CD4-positive, CD25-positive, alpha-beta regulatory T cell (primary cell): ENCODE measurements at regions not wholly inside any gene's neighbourhood (a gene's known extent, or its start where the extent isn't known, plus 50 kb on each side); places are given as distances from the start of the nearest gene placed in this dataset.

Experiments
- ATAC-seq, 2 donors: fragments of 150-1000 bp; cut with Tn5 transposase; one replicate each; pipeline ENCODE4 v1.10.0; 2021; ENCODE audit warnings: low read depth in 2 of 2, moderate number of reproducible peaks in 2 of 2, moderate library complexity in 1 of 2
- DNase-seq, 3 donors: peaks; one replicate each; pipeline versions ENCODE4 v3.0.0 to v3.0.0-alpha.2; 2012 to 2022; ENCODE audit warnings: mixed read lengths in 1 of 3
- H3K27ac ChIP-seq: one replicate; pipeline ENCODE4 v1.7.0; 2013; ENCODE audit warnings: mild to moderate bottlenecking, low read length; ENCODE audit not compliant: insufficient read depth, poor library complexity, severe bottlenecking
- H3K27me3 ChIP-seq: one replicate; pipeline ENCODE4 v1.7.0; 2013; ENCODE audit warnings: low read length; ENCODE audit not compliant: control insufficient read depth, insufficient read depth
- H3K36me3 ChIP-seq: one replicate; pipeline ENCODE4 v1.7.0; 2013; ENCODE audit warnings: mild to moderate bottlenecking, low read length, moderate library complexity; ENCODE audit not compliant: control insufficient read depth, insufficient read depth
- H3K4me1 ChIP-seq: 2 replicates; pipeline ENCODE4 v1.7.0; 2013; ENCODE audit warnings: mild to moderate bottlenecking, low read length; ENCODE audit not compliant: insufficient read depth, control insufficient read depth, poor library complexity, severe bottlenecking
- H3K4me3 ChIP-seq: one replicate; pipeline ENCODE4 v1.7.0; 2013; ENCODE audit warnings: low read depth, mild to moderate bottlenecking, low read length, moderate library complexity
- H3K9me3 ChIP-seq, 2 experiments: 1 replicate in 1 of 2; 2 replicates in 1 of 2; pipeline ENCODE4 v1.7.0; 2013; ENCODE audit warnings: low read length in 2 of 2, mild to moderate bottlenecking in 1 of 2, moderate library complexity in 1 of 2; ENCODE audit not compliant: control insufficient read depth in 2 of 2
- H3K27ac Mint-ChIP-seq, 3 donors: one replicate each; pipeline ENCODE4 v1.8.0; 2020 to 2022; ENCODE audit warnings: mild to moderate bottlenecking in 3 of 3, mixed read lengths in 3 of 3, moderate library complexity in 2 of 3
- H3K27me3 Mint-ChIP-seq: one replicate; pipeline ENCODE4 v1.8.0; 2022; ENCODE audit warnings: mild to moderate bottlenecking, mixed read lengths
- H3K36me3 Mint-ChIP-seq: one replicate; pipeline ENCODE4 v1.8.0; 2020; ENCODE audit warnings: mixed read lengths
- H3K4me1 Mint-ChIP-seq, 4 donors: one replicate each; pipeline ENCODE4 v1.8.0; 2020 to 2022; ENCODE audit warnings: mixed read lengths in 4 of 4, mild to moderate bottlenecking in 1 of 4
- H3K4me3 Mint-ChIP-seq, 4 donors: one replicate each; pipeline ENCODE4 v1.8.0; 2020 to 2022; ENCODE audit warnings: mild to moderate bottlenecking in 4 of 4, mixed read lengths in 4 of 4, moderate library complexity in 3 of 4
- H3K9me3 Mint-ChIP-seq, 7 donors: one replicate each; pipeline ENCODE4 v1.8.0; 2020 to 2022; ENCODE audit warnings: mixed read lengths in 7 of 7, mild to moderate bottlenecking in 3 of 7, moderate library complexity in 2 of 7

DNA sequence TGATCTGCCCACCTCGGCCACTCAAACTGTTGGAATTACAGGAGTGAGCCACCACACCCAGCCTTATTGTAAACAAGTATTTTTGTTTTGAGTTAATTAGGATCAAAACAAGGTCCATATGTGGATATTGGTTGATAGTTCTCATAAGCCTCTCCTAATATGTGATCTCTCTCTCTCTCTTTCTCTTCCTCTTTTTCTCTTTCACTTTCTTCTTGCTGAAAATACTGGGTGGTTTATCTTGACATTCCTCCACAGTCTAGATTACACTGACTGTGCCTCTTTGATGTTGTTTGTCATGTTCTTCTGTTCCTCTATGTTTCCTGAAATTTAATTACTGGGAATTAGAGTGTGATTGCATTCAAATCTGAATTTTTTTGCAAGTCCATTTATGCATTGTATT, 547.5 kb upstream of the NRXN1 start:
- no peaks in the 10 kb centered on the region for H3K4me1 Mint-ChIP-seq
- Histone ChIP-seq H3K36me3 (no peaks in the 10 kb centered on the region), H3K27me3 (no peaks in the 10 kb centered on the region), H3K4me3 (no peak overlapping the region), H3K9me3 (no peaks in the 10 kb centered on the region), H3K27ac (no peak overlapping the region), H3K4me1 (no peaks in the 10 kb centered on the region)
- H3K36me3 Mint-ChIP-seq = no peaks in the 10 kb centered on the region
- no peak overlapping the region for H3K27ac Mint-ChIP-seq
- H3K4me3 Mint-ChIP-seq = no peak overlapping the region
- ATAC-seq (no peak), DNase-seq (no peak)
- H3K27me3 Mint-ChIP-seq = no peaks in the 10 kb centered on the region
- peaks cover 0 to 13% (median 8%) of the 10 kb centered on the region in 7 donors for H3K9me3 Mint-ChIP-seq

DNA sequence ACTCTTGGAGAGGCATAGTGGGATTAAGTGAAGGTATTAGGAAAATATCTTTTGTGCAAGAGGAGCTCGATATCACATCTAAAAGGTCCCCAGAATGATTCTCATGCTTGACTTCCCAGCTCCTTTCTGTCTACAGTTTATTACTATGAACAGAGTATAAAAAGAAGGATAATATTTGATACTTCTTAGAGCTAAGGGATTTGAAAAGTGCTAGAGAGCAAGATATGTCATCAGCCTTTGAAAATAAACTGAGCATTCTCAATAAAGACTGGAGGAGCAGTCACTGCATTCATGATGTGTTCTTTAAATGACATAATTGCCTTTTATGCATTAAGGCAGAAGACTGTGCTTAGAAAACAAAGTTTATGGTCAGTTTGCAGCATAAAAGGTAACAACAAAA, 543.2 kb upstream of the NRXN1 start:
- H3K4me1 Mint-ChIP-seq = no peaks in the 10 kb centered on the region
- Histone ChIP-seq H3K4me1 (no peaks in the 10 kb centered on the region), H3K36me3 (no peaks in the 10 kb centered on the region), H3K9me3 (no peaks in the 10 kb centered on the region), H3K27ac (no peak overlapping the region), H3K4me3 (no peak overlapping the region), H3K27me3 (no peaks in the 10 kb centered on the region)
- no peak overlapping the region for H3K27ac Mint-ChIP-seq
- ATAC-seq (no peak), DNase-seq (no peak)
- no peaks in the 10 kb centered on the region for H3K27me3 Mint-ChIP-seq
- no peak overlapping the region for H3K4me3 Mint-ChIP-seq
- H3K36me3 Mint-ChIP-seq = no peaks in the 10 kb centered on the region
- peaks cover 0 to 19% (median 9%) of the 10 kb centered on the region in 7 donors for H3K9me3 Mint-ChIP-seq

DNA sequence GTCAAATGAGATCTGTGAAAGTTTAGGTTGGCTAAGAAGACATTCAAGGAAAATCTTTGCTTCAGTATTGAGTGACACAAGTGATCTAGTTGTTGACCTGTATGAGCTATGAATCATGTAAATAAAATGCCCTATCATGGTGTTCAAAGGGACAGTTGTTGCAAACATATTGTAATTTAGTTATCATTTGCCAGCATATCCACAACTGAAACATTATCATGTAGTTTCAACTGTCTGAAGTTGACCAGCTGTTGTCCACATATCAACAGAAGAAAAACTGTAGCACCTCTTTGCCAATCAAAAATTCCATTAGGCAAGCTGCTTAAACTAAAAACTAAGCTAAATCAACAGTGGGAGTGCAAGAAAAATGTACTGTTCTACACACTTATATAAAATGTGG, 527.1 kb upstream of the NRXN1 start:
- H3K9me3 Mint-ChIP-seq = peaks cover 0 to 10% (median 4%) of the 10 kb centered on the region in 7 donors

DNA sequence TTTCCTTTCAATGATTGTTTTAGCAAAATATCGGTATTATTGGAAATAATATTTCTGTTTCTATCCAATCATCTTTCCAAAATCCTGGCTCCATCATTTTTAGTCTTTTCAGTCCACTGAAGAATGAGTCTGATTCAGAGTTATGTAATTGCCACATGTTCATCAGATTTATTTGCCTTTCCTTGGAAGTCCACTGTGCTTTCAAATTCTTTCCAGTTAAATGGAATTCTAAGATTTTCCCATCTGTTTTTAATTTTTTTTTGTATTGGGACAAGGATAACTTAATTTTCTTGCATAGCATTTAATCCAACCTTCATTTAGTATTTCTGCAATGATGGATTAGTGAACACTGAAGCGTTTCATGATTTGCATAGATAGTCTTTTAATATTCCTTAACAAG, 521.5 kb upstream of the NRXN1 start:
- Mint-ChIP-seq H3K9me3 (peaks cover 0 to 8% (median 5%) of the 10 kb centered on the region in 7 donors), H3K27me3 (no peaks in the 10 kb centered on the region), H3K4me1 (no peaks in the 10 kb centered on the region), H3K27ac (no peak overlapping the region), H3K4me3 (no peak overlapping the region), H3K36me3 (no peaks in the 10 kb centered on the region)
- Histone ChIP-seq H3K27ac (no peak overlapping the region), H3K4me3 (no peak overlapping the region), H3K4me1 (no peaks in the 10 kb centered on the region), H3K9me3 (no peaks in the 10 kb centered on the region), H3K36me3 (no peaks in the 10 kb centered on the region), H3K27me3 (no peaks in the 10 kb centered on the region)
- DNase-seq = no peak
- no peak for ATAC-seq

More for the DNA sequence above, 527.1 kb upstream of the NRXN1 start:
- no peaks in the 10 kb centered on the region for H3K36me3 ChIP-seq
- H3K4me3 ChIP-seq = no peak overlapping the region
- H3K27me3 ChIP-seq = no peaks in the 10 kb centered on the region
- H3K4me1 ChIP-seq = no peaks in the 10 kb centered on the region
- H3K27ac Mint-ChIP-seq = no peak overlapping the region
- H3K4me3 Mint-ChIP-seq = no peak overlapping the region
- peaks cover 2 to 7% of the 10 kb centered on the region in 2 experiments for H3K9me3 ChIP-seq
- H3K27me3 Mint-ChIP-seq = no peaks in the 10 kb centered on the region
- no peaks in the 10 kb centered on the region for H3K4me1 Mint-ChIP-seq
- ATAC-seq = no peak
- no peak for DNase-seq
- H3K36me3 Mint-ChIP-seq = no peaks in the 10 kb centered on the region
- no peak overlapping the region for H3K27ac ChIP-seq

DNA sequence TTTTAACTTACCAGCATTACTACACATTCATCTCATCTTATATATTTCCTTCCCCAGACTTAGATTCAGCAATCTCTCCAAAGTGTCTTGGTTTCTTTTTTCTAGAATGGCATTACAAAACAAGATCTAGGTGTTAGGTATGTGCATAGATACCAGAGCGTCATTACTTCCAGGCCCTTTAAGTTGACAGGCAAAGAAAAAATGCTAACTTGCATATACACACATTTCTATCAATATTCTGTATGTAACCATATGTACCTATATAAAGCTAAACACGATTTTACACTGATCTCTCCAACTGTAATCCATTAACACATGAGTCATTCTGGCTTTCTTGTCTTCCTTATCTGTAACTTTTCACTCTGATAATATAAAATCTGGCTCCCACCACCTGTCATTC, 503.8 kb upstream of the NRXN1 start:
- H3K36me3 Mint-ChIP-seq = no peaks in the 10 kb centered on the region
- H3K27me3 ChIP-seq = no peaks in the 10 kb centered on the region
- ATAC-seq (no peak), DNase-seq (no peak)
- H3K4me3 ChIP-seq = no peak overlapping the region
- H3K9me3 Mint-ChIP-seq = peaks cover 3 to 21% (median 8%) of the 10 kb centered on the region in 7 donors
- H3K36me3 ChIP-seq = no peaks in the 10 kb centered on the region
- no peak overlapping the region for H3K4me3 Mint-ChIP-seq
- H3K4me1 ChIP-seq = no peaks in the 10 kb centered on the region
- H3K4me1 Mint-ChIP-seq = no peaks in the 10 kb centered on the region
- no peak overlapping the region for H3K27ac ChIP-seq
- H3K27ac Mint-ChIP-seq = no peak overlapping the region
- H3K9me3 ChIP-seq = peaks cover 5% of the 10 kb centered on the region in 2 experiments
- no peaks in the 10 kb centered on the region for H3K27me3 Mint-ChIP-seq

DNA sequence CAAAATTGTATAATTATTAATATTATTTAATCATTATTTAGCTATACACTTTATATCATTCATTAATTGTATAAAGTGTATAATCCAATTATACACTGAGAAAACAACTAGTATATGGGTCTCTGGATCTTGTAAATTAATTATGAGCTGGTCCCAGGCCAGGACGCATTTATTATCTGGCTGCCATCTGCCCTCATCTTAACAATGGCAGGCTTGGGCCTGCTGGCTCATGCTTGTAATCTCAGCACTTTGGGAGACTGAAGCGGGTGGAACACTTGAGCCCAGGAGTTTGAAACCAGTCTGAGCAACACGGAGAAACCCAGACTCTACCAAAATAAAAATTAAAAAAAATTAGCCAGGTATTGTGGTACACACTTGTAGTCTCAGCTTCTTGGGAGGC, 502.2 kb upstream of the NRXN1 start:
- Histone ChIP-seq H3K4me3 (no peak overlapping the region), H3K27me3 (no peaks in the 10 kb centered on the region), H3K27ac (no peak overlapping the region), H3K4me1 (no peaks in the 10 kb centered on the region), H3K9me3 (peaks cover 5% of the 10 kb centered on the region in 2 experiments), H3K36me3 (no peaks in the 10 kb centered on the region)
- Mint-ChIP-seq H3K27me3 (no peaks in the 10 kb centered on the region), H3K27ac (no peak overlapping the region), H3K4me1 (no peaks in the 10 kb centered on the region), H3K4me3 (no peak overlapping the region), H3K36me3 (no peaks in the 10 kb centered on the region), H3K9me3 (peaks cover 0 to 17% (median 6%) of the 10 kb centered on the region in 7 donors)
- no peak for ATAC-seq
- no peak for DNase-seq

DNA sequence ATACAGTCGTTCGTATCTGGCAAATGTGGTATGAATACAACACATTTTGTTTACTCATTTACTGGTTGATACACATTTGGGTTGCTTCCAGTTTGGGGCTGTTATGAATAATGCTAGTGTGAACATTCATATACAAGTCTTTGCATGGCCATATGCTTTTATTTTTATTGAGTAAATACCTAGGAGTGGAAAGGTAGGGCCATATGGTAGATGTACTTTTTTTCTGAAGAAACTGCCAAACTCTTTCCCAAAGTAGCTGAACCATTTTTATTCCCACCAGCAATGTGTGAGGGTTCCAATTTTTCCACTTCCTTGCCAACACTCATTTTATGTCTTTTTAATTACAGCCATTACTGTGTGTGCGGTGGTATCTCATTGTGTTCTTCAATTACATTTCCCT, 496.2 kb upstream of the NRXN1 start:
- no peak for DNase-seq
- no peak for ATAC-seq
- Mint-ChIP-seq H3K4me3 (no peak overlapping the region), H3K27me3 (no peaks in the 10 kb centered on the region), H3K9me3 (peaks cover 2 to 16% (median 11%) of the 10 kb centered on the region in 7 donors), H3K4me1 (no peaks in the 10 kb centered on the region), H3K27ac (no peak overlapping the region), H3K36me3 (no peaks in the 10 kb centered on the region)
- H3K36me3 ChIP-seq = no peaks in the 10 kb centered on the region
- H3K27ac ChIP-seq = no peak overlapping the region
- H3K4me1 ChIP-seq = no peaks in the 10 kb centered on the region
- H3K9me3 ChIP-seq = peaks cover 0 to 5% of the 10 kb centered on the region in 2 experiments
- H3K27me3 ChIP-seq = no peaks in the 10 kb centered on the region
- H3K4me3 ChIP-seq = no peak overlapping the region

DNA sequence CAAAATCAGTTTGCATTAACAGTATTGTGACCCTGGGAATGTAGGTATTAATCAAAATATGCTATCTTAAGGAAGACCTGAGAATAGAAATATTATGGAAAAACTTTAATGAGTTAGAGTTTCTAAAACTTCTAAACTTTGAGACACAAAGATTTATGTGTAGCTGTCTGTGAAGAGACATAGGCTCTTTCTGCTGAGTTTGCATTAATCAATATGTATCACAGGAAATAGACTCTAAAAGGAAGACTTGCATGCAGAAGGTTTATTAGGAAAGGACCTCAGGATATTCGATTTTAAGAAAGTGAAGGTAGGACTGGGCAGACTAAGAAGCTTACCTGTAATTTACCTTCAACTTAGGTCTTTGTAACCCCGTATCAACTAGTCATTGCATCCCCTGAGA, 494.8 kb upstream of the NRXN1 start:
- Mint-ChIP-seq H3K4me3 (no peak overlapping the region), H3K4me1 (no peaks in the 10 kb centered on the region), H3K27me3 (no peaks in the 10 kb centered on the region), H3K36me3 (no peaks in the 10 kb centered on the region), H3K27ac (no peak overlapping the region), H3K9me3 (peaks cover 2 to 11% (median 10%) of the 10 kb centered on the region in 7 donors)
- Histone ChIP-seq H3K27ac (no peak overlapping the region), H3K4me3 (no peak overlapping the region), H3K27me3 (no peaks in the 10 kb centered on the region), H3K4me1 (no peaks in the 10 kb centered on the region), H3K9me3 (no peaks in the 10 kb centered on the region), H3K36me3 (no peaks in the 10 kb centered on the region)
- no peak for DNase-seq
- ATAC-seq = no peak
